Gastrocnemius medialis (tissue), 4 donors: ENCODE measurements at regions not wholly inside any gene's neighbourhood (a gene's known extent, or its start where the extent isn't known, plus 50 kb on each side); places are given as distances from the start of the nearest gene placed in this dataset.

Experiments
- CTCF ChIP-seq, 5 experiments: fragments of 450-650 bp in 3 of 5; fragments of 200-600 bp in 2 of 5; sonication (generic) in 2 of 5; IDR thresholded peaks in 4 of 5; conservative IDR thresholded peaks in 1 of 5; 1 replicate in 4 of 5; 2 replicates in 1 of 5; pipeline ENCODE4 v1.5.1; 2016 to 2019; ENCODE audit warnings: antibody characterized with exemption in 5 of 5, mild to moderate bottlenecking in 3 of 5, moderate library complexity in 3 of 5
- POLR2A ChIP-seq, 2 donors: fragments of 450-650 bp; IDR thresholded peaks; one replicate each; pipeline ENCODE4 v1.6.1; 2017; ENCODE audit warnings: antibody characterized with exemption in 2 of 2, mild to moderate bottlenecking in 2 of 2, moderate library complexity in 2 of 2

- TF ChIP-seq CTCF (IDR thresholded peaks at IDR 0.05 in 4 of 5, conservative IDR thresholded peaks at IDR 0.05 in 1 of 5) = no peak
- TF ChIP-seq POLR2A (IDR thresholded peaks at IDR 0.05) = no peak
Measured at GRCh38 chr2:16167451-16167861, 227.1 kb downstream of the MYCN start.
